ENCODE measurements at regions not wholly inside any gene's neighbourhood (a gene's known extent, or its start where the extent isn't known, plus 50 kb on each side); places are given as distances from the start of the nearest gene placed in this dataset.

GRCh38 chr9:13975611-13976290 lies 338.2 kb downstream of the NFIB start:
- H3K9ac ChIP-seq (ENCODE audit: insufficient read depth, low read depth, low read length) = no peak overlapping the region
- H3K4me3 ChIP-seq (replicated peaks in 1 of 3; ENCODE audit: insufficient read depth in 1 of 3, low read depth in 2 of 3, low read length in 3 of 3) = no peak overlapping the region
- H3K4me1 ChIP-seq (ENCODE audit: insufficient read depth, low read length) = no peaks in the 10 kb centered on the region
- FAIRE-seq (no peak), DNase-seq (ENCODE audit: low spot score) (no peak), ATAC-seq (no peak)
- H3K79me2 ChIP-seq (ENCODE audit: insufficient read depth, low read length) = no peaks in the 10 kb centered on the region
- BruUV-seq (replicated peaks) = no TSS peak
- TF ChIP-seq PLRG1 (conservative IDR thresholded peaks at IDR 0.05) = no peak
- TF ChIP-seq HNRNPLL (IDR thresholded peaks at IDR 0.05; ENCODE audit: low read depth, low read length, poor library complexity, severe bottlenecking) = no peak
- no peak for TF ChIP-seq ZNF354B (CRISPR knock-in tag; IDR thresholded peaks at IDR 0.05)
- no peak for TF ChIP-seq ZNF3 (CRISPR knock-in tag; IDR thresholded peaks at IDR 0.05)
- TF ChIP-seq TCF7L2 (IDR thresholded peaks at IDR 0.05; ENCODE audit: low read depth, low read length) = no peak
- TF ChIP-seq ATF6 (CRISPR knock-in tag; conservative IDR thresholded peaks at IDR 0.05) = no peak
- TF ChIP-seq GATA4 (IDR thresholded peaks at IDR 0.05; ENCODE audit: borderline replicate concordance, low read depth) = no peak
- no peak for TF ChIP-seq ZBTB34 (CRISPR knock-in tag; IDR thresholded peaks at IDR 0.05)
- TF ChIP-seq KDM6A (CRISPR knock-in tag; IDR thresholded peaks at IDR 0.05; ENCODE audit: low read depth) = no peak
- TF ChIP-seq ZNF446 (CRISPR knock-in tag; IDR thresholded peaks at IDR 0.05) = no peak
- TF ChIP-seq CENPT (CRISPR knock-in tag; IDR thresholded peaks at IDR 0.05; ENCODE audit: low read depth) = no peak
- TF ChIP-seq BRD4 (CRISPR knock-in tag; IDR thresholded peaks at IDR 0.05) = no peak
- no peak for TF ChIP-seq ZNF619 (CRISPR knock-in tag; IDR thresholded peaks at IDR 0.05)
- POLR2A ChIA-PET = no interaction called here
- H4K20me1 ChIP-seq (ENCODE audit: insufficient read depth, low read length) = no peaks in the 10 kb centered on the region
- in situ Hi-C loops (cut with HindIII; ENCODE audit: extremely low pct_ligation_motif_present, low pct_unique_long_range_greater_than_20kb) = no loop called here
- 0% methylated on average over 1 of the region's 1 CpG for WGBS (ENCODE audit: low lambda C conversion rate)
- no peak overlapping the region for H3K27ac ChIP-seq (ENCODE audit: extremely low read length, insufficient read depth, low read length)
- CTCF ChIA-PET (ENCODE audit: low intra/inter-chr PET ratio, low total read pairs) = no interaction called here
- no peak overlapping the region for H3K4me2 ChIP-seq (ENCODE audit: low read depth, low read length)
- H3K27me3 ChIP-seq (ENCODE audit: control insufficient read depth in 1 of 2, insufficient read depth in 2 of 2, low read length in 2 of 2) = no peaks in the 10 kb centered on the region
- no peak overlapping the region for H2AFZ ChIP-seq (ENCODE audit: low read length)
- no peaks in the 10 kb centered on the region for H3K36me3 ChIP-seq (replicated peaks in 1 of 2; ENCODE audit: control insufficient read depth in 1 of 2, insufficient read depth in 2 of 2, low read length in 2 of 2)
- no peaks in the 10 kb centered on the region for H3K9me3 ChIP-seq (ENCODE audit: low read length)
- intact Hi-C loops (cut with micrococcal nuclease; ENCODE audit: unreplicated experiment) = no loop called here
